OCI-M1 (cell line): ENCODE measurements at regions not wholly inside any gene's neighbourhood (a gene's known extent, or its start where the extent isn't known, plus 50 kb on each side); places are given as distances from the start of the nearest gene placed in this dataset.
A peak's percentile ranks its signal among the peaks of the same experiment; 100 is the strongest.

ENCODE experiments used
- DNase-seq: peaks from one replicate; lab custom pipeline; 2025; lab: John Stamatoyannopoulos, UW

DNA sequence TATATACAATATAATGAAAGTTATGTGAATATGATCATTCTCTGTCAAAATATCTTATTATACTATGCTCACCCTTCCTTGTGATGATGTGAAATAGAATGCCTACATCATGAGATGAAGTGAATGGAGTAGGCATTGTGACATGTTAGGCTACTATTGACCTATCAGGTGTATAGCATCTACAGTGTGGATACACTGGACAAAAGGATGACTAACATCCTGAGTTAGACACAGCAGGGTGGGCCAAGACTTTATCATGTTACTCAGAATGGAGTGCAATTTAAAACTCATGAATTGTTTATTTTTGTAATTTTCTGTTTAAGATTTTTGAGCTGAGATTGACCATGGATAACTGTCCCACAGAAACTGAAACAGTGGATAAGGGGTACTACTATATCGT, 53.4 kb upstream of the NAV3 start:
- DNase-seq, result no peak

DNA sequence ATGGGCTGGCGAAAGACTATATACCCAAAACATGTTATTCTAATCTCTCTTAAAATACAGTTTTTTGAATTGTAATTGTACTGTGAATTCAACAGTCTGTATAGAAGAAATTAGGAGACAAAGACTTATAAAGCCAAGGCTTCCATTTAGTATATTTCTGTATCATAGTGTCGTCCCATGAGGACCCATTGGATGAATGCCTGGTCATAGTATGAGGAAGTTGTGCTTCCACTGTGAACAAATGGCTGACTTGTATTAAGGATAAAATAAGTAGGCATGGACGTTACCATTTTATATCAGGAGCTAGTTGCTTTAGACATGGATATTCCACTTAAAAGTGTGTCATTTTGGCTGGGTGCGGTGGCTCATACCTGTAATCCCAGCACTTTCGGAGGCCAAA, 55.9 kb upstream of the NAV3 start:
- DNase-seq, result no peak

DNA sequence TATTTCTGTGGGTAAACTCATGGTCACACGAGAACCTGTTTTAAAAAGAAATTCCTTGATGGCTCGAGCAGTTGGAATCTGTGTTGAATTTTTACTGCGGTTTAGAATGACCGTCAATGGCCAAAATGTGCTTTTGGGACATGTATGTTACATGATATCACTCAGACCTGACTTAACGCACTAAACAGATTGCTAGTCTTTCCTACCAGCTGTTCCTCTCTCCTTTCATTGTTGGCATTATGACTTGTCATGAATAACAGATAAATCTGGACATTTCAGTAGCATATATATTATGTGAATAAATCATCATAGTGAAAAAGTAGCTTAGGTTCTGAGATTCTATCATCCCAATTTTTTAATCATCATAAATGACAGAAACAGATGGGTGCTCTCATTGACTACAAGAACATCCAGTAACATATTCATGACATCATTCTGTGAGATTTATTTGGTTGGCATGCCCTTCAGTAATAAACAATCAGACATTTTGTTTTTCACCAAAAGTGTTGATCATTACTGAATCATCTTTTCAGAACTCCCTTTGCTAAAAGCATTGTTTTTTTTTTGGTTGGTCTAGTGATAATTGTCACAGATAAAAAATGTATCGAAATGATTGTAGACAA, 57.9 kb upstream of the NAV3 start:
- no peak for DNase-seq

DNA sequence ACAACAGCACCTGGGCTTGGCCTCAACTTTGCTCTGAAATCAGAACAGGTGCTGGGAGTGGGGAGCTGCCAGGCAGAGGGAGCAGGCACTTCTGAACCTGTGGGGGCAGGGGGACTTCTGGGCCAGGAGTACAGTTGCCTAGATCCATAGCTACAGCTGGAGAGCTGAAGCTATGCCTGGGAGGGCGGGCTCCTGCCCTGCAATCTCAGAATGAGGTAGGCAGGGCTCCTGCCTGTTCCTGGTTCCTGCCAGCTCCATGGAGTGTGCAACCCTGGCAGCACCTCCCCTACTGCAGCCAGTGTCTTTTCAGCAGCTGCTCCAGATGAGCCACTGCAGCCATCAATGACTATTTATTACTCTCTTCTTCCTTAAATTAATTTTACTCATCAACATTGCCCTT, 62.1 kb upstream of the NAV3 start:
- no peak for DNase-seq

DNA sequence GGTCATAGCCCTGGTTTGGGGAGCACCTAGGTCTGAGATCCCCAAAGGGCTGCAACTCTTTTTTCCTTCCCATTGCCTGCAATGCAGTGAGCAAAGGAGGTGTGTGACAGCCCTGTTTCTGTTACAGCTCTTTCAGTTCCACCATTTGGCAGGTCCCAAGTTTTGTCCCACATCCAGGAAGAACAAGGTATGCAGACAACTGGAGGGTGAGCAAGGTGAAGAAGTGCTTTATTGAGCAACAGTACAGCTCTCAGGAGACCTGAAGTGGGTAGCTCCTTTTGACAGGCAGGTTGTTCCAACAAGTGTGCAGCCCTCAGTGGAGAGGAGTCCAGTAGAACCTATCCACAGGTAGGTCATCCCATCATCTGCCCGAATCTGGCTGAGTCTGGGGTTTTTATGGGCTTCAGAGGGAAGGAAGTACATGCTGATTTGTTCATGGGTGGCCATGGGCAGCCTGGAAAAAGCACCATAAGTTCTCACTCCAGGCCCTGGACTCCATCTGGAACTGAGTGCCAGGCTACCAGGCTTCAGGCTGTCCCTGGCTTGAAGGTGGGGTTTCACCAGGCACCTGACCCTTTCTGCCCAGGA, 62.8 kb upstream of the NAV3 start:
- DNase-seq, result no peak

DNA sequence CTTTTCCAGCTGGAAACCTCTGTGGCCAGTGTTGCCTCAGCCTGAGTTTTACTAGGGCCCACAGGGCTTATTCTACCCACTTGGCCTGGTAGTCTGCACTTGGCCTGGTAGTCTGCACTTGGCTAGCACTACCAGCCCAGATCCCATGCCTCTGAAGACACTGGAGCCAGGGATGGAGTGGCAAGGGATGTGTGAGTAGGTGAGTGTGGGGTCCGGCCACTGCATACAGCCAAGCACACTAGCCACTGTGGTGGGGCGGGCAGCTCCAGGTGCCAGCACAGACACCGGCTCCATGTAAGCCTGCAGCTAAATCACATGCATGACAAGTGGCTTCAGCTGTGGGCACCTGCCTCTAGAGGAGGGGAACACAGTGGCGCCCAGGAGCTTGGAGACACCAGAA, 63.4 kb upstream of the NAV3 start:
- no peak for DNase-seq

DNA sequence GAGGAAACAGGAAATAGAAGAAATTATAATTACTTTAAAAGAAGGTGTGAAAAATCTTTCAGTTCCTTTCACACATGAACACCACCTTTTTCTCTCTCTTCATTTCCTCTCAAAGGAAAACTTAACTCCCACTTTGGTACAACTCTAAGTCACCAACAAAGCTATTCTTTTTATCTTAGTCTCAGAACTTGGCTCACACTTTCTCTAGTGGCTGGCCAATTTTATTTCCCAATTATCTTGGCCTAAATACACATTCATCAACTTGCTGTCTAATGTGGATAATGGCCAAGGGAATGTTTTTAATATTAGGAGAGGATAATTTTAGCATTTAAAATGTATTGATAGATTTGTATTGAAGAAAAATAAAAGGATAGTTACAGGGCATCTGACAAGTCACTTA, 64.5 kb upstream of the NAV3 start:
- no peak for DNase-seq

DNA sequence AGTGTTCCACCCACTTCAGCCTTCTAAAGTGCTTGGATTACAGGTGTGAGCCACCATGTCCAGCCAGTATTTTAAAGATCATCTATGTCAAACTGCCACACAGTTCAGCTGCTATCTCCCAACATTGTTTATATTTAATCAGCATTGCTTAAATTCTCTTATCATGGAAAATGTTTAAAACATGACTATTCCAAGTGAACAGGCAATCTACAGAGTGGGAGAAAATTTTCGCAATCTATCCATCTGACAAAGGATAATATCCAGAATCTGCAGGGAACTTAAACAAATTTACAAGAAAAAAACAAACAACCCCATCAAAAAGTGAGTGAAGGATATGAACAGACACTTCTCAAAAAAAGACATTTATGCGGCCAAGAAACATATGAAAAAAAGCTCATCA, 69.4 kb upstream of the NAV3 start:
- DNase-seq, result no peak

DNA sequence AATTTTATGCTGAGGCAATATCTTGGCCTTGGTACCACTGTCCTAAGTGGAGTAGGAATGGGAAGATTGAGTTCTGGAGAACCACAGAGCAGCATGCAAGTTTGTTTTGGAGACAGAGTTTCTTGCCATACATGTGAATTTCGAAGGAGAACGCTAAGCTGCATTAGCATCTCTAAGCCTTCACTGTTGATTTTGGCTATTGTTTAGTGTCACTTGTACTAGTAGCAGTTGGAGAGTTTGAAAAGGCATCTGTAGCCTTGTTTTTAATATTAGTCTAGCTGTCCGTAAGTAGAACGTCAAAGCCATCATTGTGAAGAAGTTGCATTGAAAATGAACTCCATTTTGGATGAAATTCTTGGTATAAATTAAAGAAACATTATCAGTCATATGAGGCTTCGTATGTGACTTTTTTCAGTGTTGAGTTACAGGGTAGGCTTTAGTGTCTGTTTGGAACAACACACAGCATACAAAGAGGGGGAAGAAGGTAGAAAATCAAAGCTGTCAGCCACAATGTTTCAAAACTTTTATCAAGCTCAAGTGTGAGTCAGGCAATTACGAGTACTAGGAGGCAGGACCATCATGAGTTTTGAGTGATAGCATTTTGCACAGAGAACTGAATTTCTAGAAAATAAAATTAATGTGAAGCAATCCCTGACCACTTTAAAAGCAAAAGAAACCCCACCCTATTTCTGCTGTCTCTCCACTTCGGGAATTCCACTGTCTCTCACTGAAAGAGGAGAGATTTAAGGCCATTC, 70.2 kb upstream of the NAV3 start:
- DNase-seq, result no peak

DNA sequence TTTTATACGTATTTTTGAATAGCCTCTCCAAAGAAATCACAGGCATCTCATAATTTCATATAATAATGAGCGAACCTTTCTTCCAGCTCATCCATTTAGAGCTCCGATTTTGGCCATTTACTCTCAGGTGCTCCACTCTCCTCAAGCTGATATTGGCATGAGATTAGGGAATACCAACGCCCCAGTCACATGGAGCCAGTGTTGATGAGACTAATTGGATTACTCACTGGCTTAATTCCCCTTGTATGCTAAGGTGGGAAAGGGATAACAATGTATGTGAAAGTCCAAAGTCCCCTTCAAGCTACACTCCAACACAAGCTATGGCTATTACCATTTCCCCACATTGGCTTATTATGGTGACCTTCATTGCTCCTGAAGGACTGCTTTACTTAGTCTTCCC, 76.6 kb upstream of the NAV3 start:
- no peak for DNase-seq

DNA sequence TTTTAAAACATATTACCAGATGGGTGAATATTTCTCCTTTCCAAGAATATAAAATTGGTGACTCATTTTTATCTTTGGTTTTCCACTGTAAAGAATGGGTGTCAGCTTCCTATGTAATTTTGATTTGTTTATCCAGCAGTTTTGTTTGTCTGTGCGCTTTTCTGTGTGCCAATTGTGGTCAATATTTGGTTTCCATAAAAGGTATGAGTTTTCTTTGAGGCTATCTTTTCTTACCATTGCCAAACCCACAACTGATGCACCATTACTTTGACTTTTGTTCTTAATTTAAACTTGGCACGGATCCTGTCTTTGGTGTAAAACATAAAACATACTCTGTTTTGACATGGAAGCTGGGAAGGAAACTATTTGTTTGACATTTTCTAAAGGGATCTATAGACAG, 78.8 kb upstream of the NAV3 start:
- no peak for DNase-seq

DNA sequence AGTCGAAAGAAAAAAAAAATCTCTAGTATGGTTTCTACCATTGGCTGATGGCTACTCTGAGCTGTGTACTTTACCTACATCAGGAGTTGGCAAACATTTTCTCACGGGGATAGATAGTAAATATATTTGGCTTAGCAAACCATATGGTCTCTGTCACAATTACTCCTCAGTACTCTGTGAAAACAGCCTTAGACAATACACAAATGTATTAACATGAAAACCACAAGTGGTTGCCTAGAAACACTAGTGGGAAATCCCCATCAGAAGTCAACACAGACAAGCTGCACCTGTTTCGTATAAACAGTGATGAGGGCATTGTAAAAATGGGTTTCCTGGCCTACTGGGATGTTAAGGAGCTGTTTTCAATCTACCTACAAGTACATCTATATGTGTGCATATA, 84.6 kb upstream of the NAV3 start:
- no peak for DNase-seq

DNA sequence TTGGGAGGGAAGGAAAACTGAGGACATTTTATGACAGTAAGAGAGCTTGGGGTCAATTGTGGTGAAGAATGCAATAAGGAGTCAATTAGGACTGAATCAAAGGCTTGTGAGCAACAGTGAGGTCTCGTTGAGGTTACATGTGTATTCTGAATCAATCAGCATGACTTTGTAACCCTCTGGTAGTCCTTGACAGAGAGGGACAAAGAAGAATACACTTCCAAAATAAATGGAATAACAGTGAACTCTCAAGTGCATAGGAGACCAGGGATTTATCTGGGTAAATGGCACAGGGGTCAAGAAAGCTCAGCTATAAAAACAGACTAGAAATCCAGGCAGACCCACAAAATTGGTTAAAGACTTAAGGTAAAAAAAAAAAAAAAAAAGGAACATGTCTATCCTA, 85.1 kb upstream of the NAV3 start:
- DNase-seq, result no peak

DNA sequence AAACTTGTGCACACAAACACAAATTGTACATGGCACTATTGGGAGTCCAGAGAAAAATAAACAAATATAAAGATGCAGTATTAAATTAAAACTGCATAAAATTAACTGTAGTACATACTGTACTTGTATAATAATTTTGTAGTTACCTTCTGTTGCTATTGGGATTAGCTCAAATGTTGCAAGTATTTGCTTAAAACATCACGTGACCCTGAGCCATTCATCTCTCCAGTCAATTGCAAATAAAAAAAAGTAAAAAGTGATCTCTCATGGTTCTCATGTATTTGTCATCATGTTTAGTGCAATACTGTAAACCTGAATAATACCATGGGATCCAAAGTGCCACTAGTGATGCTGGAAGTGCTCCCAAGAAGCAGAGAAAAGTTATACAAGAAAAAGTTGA, 88.1 kb upstream of the NAV3 start:
- no peak for DNase-seq

DNA sequence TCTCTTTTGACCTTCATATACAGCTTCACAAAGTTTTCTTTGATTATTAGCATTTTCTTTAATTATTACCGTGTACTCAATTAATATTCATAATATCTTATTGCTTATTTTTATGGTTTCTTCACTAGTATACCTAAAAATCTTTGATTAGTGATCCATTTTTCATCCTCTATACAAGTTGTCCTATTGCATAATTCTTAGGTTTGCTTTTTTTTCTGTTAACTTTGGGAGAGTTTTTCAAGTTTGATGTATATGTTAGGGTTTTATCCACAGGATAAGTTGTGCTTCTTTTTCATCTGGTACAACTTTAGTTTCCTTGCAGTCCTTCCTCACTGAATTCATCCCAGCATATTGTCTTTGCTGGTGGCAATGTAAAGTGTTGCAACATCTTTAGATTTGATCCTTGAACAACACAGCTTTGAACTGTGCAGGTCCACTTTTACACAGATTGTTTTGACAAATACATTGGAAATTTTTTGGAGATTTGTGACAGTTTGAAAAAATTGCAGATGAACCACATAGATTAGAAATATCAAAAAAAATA, 88.6 kb upstream of the NAV3 start:
- no peak for DNase-seq

DNA sequence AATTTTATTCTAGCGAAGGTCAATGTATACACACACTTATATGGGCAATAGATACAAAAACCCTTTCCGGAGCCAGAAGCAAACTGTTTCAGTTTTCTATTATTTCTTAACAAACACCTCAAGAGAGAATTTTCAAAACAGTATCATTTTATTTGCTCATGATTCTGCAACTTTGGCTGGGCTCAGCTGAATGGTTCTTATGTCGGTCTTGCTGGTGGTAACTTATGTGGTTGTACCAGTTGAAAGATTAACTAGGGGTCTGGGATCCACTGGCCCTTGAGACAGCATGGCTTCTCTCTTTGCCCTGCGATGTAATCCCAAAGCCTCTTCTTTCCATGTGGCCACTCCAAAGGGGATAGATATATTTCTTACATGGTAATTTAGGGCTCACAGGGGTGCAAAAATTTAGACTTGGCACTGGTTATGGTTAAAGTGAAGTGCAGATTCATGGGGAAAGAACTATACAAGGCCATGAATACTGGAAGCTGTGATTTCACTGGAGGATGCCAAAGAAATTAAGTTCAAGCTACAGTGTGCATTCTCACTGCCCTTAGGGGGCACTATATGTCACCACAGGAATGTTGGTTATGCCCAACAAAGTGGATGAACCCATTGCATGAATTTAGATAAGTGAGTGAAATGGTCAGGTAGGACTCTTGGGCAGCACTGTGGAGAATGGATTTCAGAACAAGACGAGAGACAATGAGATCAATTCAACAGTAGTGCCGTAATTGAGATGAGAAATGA, 94.3 kb upstream of the NAV3 start:
- no peak for DNase-seq

DNA sequence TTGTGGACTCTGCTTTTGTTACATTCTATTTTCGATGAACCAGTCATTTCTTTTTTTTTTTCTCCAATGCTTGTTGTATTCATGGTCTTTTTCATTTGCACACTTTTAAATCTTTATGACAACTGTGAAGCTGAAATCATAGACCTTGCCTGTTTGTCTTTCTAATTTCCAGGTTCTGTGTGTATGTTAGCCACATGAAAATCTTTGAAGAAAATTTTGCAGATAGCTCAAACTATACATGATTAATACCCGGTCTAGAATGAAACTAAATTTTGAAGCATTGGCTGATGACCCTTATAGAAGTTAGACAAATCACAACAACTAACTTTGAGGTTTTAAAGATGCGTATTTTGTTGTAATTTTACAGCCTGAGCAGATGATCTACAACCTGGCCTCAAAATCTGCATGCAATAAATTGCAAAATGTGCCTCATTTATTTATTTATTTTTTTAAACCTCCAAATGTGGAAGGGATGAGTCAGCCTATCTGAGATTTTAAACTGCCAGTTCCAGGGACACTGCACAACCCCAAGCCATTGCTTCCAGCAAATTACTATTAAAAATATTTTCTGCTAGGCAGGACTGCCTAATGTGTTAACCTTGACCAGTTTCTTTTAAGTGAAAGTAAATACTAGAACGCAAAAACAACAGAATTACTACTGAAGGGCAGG, 96.3 kb upstream of the NAV3 start:
- DNase-seq, result peak; percentile 7

DNA sequence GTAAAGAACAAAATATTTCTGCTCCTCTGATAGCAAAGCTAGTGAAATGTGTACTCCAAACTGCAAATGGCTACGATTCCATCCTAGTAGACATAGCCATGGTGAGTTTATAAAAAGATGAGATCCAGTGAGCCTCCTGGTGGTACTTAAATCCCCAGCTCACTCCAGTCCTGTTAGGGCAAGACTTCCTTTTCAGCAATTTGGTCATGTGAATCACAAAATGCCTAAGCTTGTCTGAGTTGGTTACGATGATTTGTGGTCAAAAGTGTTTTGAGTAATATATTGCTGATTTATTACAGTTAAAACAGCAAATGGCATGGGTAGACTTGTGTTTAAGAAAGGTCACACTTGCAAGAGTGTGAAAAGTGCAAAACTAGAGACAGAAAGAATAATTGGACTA, 102.7 kb upstream of the NAV3 start:
- DNase-seq, result no peak

DNA sequence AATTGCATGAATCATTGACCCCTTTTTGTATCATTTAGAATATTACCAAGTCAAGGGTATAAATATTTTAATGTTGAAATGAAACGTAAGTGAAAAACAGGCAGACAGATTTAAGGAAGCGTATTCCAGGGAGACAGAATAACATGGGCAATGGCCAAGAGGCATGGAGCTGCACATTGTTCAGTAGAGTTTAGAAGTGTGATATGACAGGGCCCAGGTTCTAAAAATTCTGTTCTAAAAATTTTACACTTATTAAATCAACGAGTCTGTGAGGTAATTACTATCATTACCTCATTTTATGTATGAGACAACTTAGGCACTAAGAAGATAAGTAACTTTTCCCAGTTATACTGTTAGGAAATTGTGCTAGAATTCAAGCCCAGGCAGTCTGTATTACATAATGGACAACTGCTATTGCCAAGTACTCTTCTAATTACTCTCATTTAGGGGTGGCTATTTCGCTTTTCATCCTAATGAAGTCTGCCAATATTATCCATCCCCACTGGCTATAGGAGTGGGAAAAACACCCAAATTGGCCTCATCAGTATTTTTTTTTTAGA, 103.2 kb upstream of the NAV3 start:
- no peak for DNase-seq

DNA sequence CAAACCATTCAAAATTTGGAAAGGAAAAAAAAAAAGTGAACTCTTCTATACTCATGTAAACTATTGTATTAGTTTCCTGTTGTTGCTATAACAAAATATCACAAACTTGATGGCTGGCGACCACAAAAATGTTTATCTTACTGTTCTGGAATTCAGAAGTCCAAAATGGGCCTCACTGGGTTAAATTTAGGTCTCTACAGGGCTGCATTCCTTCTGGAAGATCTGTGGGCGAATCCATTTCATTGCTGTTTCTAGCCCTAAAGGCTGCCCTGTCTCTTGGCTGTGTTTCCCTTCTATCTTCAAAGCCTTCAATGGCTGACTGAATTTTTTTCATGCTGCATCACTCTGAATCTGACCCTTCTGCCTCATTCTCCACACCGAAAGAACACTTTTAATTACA, 105.1 kb upstream of the NAV3 start:
- DNase-seq, result no peak

DNA sequence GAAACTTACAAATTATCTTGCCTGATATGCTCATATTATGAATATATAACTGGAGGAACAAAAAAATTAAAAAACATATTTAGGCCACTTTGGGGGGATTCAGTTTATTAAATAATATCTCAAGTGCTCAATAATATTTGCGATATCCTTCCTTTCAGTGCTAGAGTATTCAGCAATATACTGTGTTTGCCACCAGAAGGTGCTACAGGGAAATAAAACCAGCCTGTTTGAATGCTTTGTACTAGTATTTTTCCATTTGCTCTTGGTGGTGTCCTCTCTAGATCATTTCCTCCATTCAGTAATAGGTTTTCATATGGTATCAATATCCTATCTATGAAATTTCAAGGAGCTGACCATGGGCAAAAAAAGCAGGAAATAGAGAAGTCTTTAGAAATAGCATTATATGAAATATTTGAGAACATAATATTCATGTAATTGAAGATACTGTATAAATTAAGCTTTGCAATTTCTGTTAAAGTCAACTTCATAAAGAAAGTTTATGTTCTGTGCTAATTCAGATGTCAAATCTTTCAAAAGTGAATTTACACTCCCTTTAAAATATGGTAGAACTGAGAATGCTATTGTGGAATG, 106.2 kb upstream of the NAV3 start:
- DNase-seq, result peak; percentile 63

DNA sequence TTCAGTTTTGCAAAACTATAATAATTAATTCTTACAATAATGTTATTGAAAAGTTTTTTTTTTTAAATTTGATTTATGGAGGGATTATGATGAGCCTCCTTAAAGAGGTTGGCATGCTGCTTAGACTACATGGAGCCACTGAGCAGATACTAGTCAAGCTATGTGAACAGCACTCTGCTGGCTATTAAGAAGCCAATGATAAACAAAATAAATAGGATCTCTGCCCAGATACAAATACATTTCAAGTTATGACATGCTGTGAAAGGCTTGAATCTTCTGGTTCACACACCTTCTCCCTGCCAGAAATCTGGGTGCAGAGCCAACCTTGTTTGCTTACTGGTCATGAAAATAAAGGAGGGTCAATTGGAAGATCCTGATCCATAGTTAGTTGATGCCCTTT, 107.4 kb upstream of the NAV3 start:
- no peak for DNase-seq
